ENCODE measurements at regions not wholly inside any gene's neighbourhood (a gene's known extent, or its start where the extent isn't known, plus 50 kb on each side); places are given as distances from the start of the nearest gene placed in this dataset.

DNA sequence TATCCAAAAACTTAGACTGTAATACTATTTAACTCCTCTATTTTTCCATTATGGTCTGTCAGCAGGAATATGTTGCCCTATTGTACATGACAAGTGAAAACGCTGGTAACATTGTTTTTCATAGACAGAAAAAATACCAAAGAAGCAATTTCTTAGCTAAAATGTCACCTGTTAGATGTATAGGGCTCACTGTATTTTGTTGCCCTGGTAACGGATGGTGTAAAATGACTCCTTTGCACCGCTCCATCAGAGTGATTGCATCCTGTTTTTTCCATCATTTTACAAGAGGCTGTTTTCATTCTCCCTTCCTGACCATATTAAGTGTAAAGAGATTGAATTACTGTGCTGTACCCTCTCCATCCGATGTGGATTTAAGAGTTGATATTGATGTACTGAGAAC, 460.1 kb upstream of the TLE4 start:
- no peak for DNase-seq (ENCODE audit: low read depth in 1 of 2, low spot score in 1 of 2)
- Histone ChIP-seq H3K27me3 (no peaks in the 10 kb centered on the region), H3K36me3 (no peaks in the 10 kb centered on the region), H3K9me3 (ENCODE audit: low read depth) (no peaks in the 10 kb centered on the region), H3K4me3 (no peak overlapping the region), H3K27ac (no peak overlapping the region), H3K4me1 (ENCODE audit: low read depth) (no peaks in the 10 kb centered on the region)
- TF ChIP-seq CTCF (IDR thresholded peaks at IDR 0.05; ENCODE audit: low read depth, low read length), result no peak

GRCh38 chr9:79115176-79115575, 456.6 kb upstream of the TLE4 start:
- H3K27me3 ChIP-seq, result no peaks in the 10 kb centered on the region
- H3K9me3 ChIP-seq (ENCODE audit: low read depth), result no peaks in the 10 kb centered on the region
- H3K36me3 ChIP-seq, result no peaks in the 10 kb centered on the region
- no peak overlapping the region for H3K27ac ChIP-seq
- H3K4me1 ChIP-seq (ENCODE audit: low read depth), result no peaks in the 10 kb centered on the region
- DNase-seq (ENCODE audit: low read depth in 1 of 2, low spot score in 1 of 2), result no peak
- no peak for TF ChIP-seq CTCF (IDR thresholded peaks at IDR 0.05; ENCODE audit: low read depth, low read length)
- no peak overlapping the region for H3K4me3 ChIP-seq

DNA sequence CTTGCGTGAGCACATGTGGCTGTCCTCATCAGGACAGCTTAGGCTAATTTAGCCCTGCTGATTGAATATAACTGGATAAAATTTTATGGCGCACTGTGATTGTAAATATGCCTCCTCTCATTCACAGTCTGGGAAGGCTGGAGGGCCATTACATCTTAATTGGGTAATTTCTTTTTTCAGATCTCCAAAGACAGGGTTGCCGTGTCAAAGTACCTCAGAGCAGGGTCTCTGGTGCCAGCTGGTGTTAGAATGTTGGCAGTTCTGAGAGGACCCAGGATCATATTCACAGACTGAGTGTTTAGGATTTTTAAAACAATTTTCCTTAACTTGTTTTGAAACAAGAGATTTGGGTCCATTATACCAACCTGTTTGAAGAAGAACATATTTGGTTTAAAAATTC, 455.7 kb upstream of the TLE4 start:
- no peak overlapping the region for H3K4me3 ChIP-seq
- H3K9me3 ChIP-seq (ENCODE audit: low read depth), result no peaks in the 10 kb centered on the region
- H3K27ac ChIP-seq, result no peak overlapping the region
- H3K27me3 ChIP-seq, result no peaks in the 10 kb centered on the region
- no peaks in the 10 kb centered on the region for H3K36me3 ChIP-seq
- no peak for DNase-seq (ENCODE audit: low read depth in 1 of 2, low spot score in 1 of 2)
- no peaks in the 10 kb centered on the region for H3K4me1 ChIP-seq (ENCODE audit: low read depth)
- no peak for TF ChIP-seq CTCF (IDR thresholded peaks at IDR 0.05; ENCODE audit: low read depth, low read length)

DNA sequence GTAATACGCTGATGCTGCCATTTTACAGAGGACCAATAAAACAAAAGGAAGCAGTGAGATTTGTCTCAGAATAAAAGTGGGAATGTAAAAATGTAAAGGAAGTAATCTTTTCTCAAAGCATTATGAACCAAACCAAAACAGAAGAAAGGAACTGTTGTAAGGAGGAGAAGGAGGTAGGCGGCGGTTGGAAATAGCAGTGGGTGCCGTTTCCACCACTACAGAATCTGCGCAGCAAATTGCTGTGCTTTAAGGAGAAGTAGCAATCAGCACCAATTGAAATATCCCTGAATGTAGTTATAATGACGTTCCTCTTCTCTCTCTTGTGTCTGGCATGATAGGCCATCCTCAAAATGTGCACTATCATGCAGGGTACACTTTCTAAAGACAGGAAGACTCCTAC, 455.1 kb upstream of the TLE4 start:
- no peak for TF ChIP-seq CTCF (IDR thresholded peaks at IDR 0.05; ENCODE audit: low read depth, low read length)
- H3K27me3 ChIP-seq, result no peaks in the 10 kb centered on the region
- DNase-seq (ENCODE audit: low read depth in 1 of 2, low spot score in 1 of 2), result no peak

GRCh38 chr9:79120533-79120932, 451.2 kb upstream of the TLE4 start:
- no peak for DNase-seq (ENCODE audit: low read depth in 1 of 2, low spot score in 1 of 2)
- Histone ChIP-seq H3K9me3 (ENCODE audit: low read depth) (no peaks in the 10 kb centered on the region), H3K27ac (no peak overlapping the region), H3K4me3 (no peak overlapping the region), H3K4me1 (ENCODE audit: low read depth) (no peaks in the 10 kb centered on the region), H3K36me3 (no peaks in the 10 kb centered on the region), H3K27me3 (no peaks in the 10 kb centered on the region)
- no peak for TF ChIP-seq CTCF (IDR thresholded peaks at IDR 0.05; ENCODE audit: low read depth, low read length)

More for the DNA sequence above, 455.1 kb upstream of the TLE4 start:
- no peaks in the 10 kb centered on the region for H3K4me1 ChIP-seq (ENCODE audit: low read depth)
- H3K36me3 ChIP-seq, result no peaks in the 10 kb centered on the region
- no peak overlapping the region for H3K27ac ChIP-seq
- H3K9me3 ChIP-seq (ENCODE audit: low read depth), result no peaks in the 10 kb centered on the region
- H3K4me3 ChIP-seq, result no peak overlapping the region

DNA sequence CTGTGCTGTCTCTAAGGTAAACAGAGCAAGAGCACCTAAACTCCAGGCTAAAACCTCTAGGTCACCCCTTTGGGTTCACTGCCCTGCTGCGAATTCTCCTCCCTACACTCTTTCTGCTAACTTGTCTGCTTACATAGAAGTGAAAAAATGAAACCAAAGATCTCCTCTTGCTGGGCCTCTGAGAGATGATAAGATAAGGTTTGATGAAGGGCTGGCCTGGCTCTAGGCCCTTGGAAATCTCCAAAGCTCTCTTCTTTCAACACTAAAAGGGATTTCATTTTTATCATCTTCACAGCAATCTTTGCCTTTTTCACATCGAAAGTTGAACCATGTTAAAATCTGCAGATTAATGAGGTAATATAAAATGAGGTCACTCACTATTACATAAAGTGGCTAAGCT, 450.8 kb upstream of the TLE4 start:
- no peaks in the 10 kb centered on the region for H3K4me1 ChIP-seq (ENCODE audit: low read depth)
- no peak for TF ChIP-seq CTCF (IDR thresholded peaks at IDR 0.05; ENCODE audit: low read depth, low read length)
- no peak for DNase-seq (ENCODE audit: low read depth in 1 of 2, low spot score in 1 of 2)
- H3K27me3 ChIP-seq, result no peaks in the 10 kb centered on the region
- no peaks in the 10 kb centered on the region for H3K9me3 ChIP-seq (ENCODE audit: low read depth)
- no peaks in the 10 kb centered on the region for H3K36me3 ChIP-seq
- no peak overlapping the region for H3K27ac ChIP-seq
- H3K4me3 ChIP-seq, result no peak overlapping the region
